Heart right ventricle (tissue), 16 donors: ENCODE measurements at regions not wholly inside any gene's neighbourhood (a gene's known extent, or its start where the extent isn't known, plus 50 kb on each side); places are given as distances from the start of the nearest gene placed in this dataset.

Experiments used
- ATAC-seq, 8 donors: fragments of 200-7000 bp; cut with Tn5 transposase; one replicate each; pipeline ENCODE4 v1.9.1; 2020; ENCODE audit warnings: mild to moderate bottlenecking in 8 of 8, moderate library complexity in 8 of 8, moderate number of reproducible peaks in 1 of 8
- DNase-seq, 2 donors: peaks; one replicate each; pipeline ENCODE4 v3.0.0-alpha.2; 2020
- H3K27ac ChIP-seq, 10 donors: fragments of 200-600 bp; sonication (generic) in 2 of 10; one replicate each; pipeline versions ENCODE4 v1.5.0 to v1.8.0; 2020 to 2022; ENCODE audit warnings: mild to moderate bottlenecking in 3 of 10
- H3K27me3 ChIP-seq, 7 donors: fragments of 200-600 bp; one replicate each; pipeline ENCODE4 v1.8.0; 2021 to 2022; ENCODE audit warnings: mild to moderate bottlenecking in 2 of 7
- H3K36me3 ChIP-seq, 9 donors: fragments of 200-600 bp; sonication (generic) in 1 of 9; one replicate each; pipeline versions ENCODE4 v1.5.0 to v1.8.0; 2020 to 2022; ENCODE audit warnings: mild to moderate bottlenecking in 2 of 9
- H3K4me1 ChIP-seq, 9 donors: fragments of 200-600 bp; sonication (generic) in 1 of 9; one replicate each; pipeline versions ENCODE4 v1.5.0 to v1.8.0; 2020 to 2022; ENCODE audit warnings: mild to moderate bottlenecking in 4 of 9
- H3K4me3 ChIP-seq, 10 donors: fragments of 200-600 bp; sonication (generic) in 2 of 10; one replicate each; pipeline versions ENCODE4 v1.5.0 to v1.8.0; 2020 to 2022; ENCODE audit warnings: mild to moderate bottlenecking in 7 of 10, moderate library complexity in 2 of 10
- H3K9me3 ChIP-seq, 11 donors: fragments of 200-600 bp in 10 of 11; sonication (generic) in 2 of 11; one replicate each; pipeline versions ENCODE4 v1.5.0 to v1.8.0; 2013 to 2022; ENCODE audit warnings: mild to moderate bottlenecking in 2 of 11, control low read depth in 1 of 11, moderate library complexity in 1 of 11
- CTCF ChIP-seq, 9 donors: fragments of 200-600 bp; sonication (generic) in 2 of 9; IDR thresholded peaks; one replicate each; pipeline versions ENCODE4 v1.5.0 to v1.8.0; 2021 to 2022; ENCODE audit warnings: antibody characterized with exemption in 9 of 9, mild to moderate bottlenecking in 5 of 9, moderate library complexity in 1 of 9
- WGBS, 2 donors: extraction: QIAGEN DNeasy Blood & Tissue Kit; methylation state at CpG; one replicate each; pipeline ENCODE4 v1.1.7; 2013; ENCODE audit warnings: inconsistent platforms in 1 of 2; 5-methylcytosine and 5-hydroxymethylcytosine counted together
- intact Hi-C, 10 donors: fragments of 100-400 bp; cut with DNase I; formaldehyde crosslinking; loops; one replicate each; pipeline versions ENCODE4 v1.11.1 to v1.14.2; 2022
- donor health status: Arrhythmogenic right ventricular cardiomyopathy.
- donor health status: ischemic (EF 13 %, LVEDD 7.1; RV severe dilation, severe dysfunction).
- donor health status: healthy with polysubstance abuse.
- donor health status: DM: no; HTN: yes; CAD: no.
- donor health status: DM: no; HTN: no; CAD: no.
- donor health status: ischemic (EF 25% LVEDD 6.9; RV normal size, moderate dysfunction).
- donor health status: ischemic (EF 25% LVEDD 5.7; RV mildly dilated, moderate dysfunction).
- donor health status: healthy.
- donor health status: DM: yes; HTN: yes; CAD: no.
- donor health status: Ischemic cardiomyopathy.
- donor health status: ischemic (EF 35%, LVEDD 5.7; RV mildly dilated, moderate dysfunction).
- donor health status: nonischemic (EF 11% LVEDD 7.7; RV severe dilation, severe dysfunction).
- donor health status: DM: yes; HTN: yes; CAD: no.
- donor health status: PGD.
- donor health status: ischemic (EF 29% LVEDD 5.4; RV normal size, mild dysfunction).
- donor health status: nonischemic (EF 23%, LVEDD 6.1; RV moderate dilation, normal function).

- WGBS, 2 donors: 86 to 98% methylated on average over 3 of the region's 3 CpGs
- no peak overlapping the region for H3K4me3 ChIP-seq
- no peaks in the 10 kb centered on the region for H3K4me1 ChIP-seq
- no peak overlapping the region for H3K27ac ChIP-seq
- H3K9me3 ChIP-seq: no peaks in the 10 kb centered on the region
- peaks cover 0 to 17% (median 0%) of the 10 kb centered on the region in 7 donors for H3K27me3 ChIP-seq
- intact Hi-C loops: loop anchor here in 1 of 10 donors (10.0 kb wide), 1 partner anchor 804 kb away; no protein-coding TSS in a partner anchor
- TF ChIP-seq CTCF (IDR thresholded peaks at IDR 0.05): no peak
- DNase-seq (no peak), ATAC-seq (no peak)
- no peaks in the 10 kb centered on the region for H3K36me3 ChIP-seq
Measured at GRCh38 chrX:20670611-20671010, 403.9 kb upstream of the RPS6KA3 start.

- no peak for TF ChIP-seq CTCF (IDR thresholded peaks at IDR 0.05)
- H3K4me3 ChIP-seq: no peak overlapping the region
- DNase-seq (no peak), ATAC-seq (no peak)
- no peaks in the 10 kb centered on the region for H3K4me1 ChIP-seq
- 86 to 100% methylated on average over 1 of the region's 1 CpG for WGBS, 2 donors
- H3K9me3 ChIP-seq: no peaks in the 10 kb centered on the region
- intact Hi-C loops: no loop called here
- no peak overlapping the region for H3K27ac ChIP-seq
- H3K36me3 ChIP-seq: no peaks in the 10 kb centered on the region
- peaks cover 0 to 17% (median 0%) of the 10 kb centered on the region in 7 donors for H3K27me3 ChIP-seq
Measured at GRCh38 chrX:20668550-20668949, 401.8 kb upstream of the RPS6KA3 start.

DNA sequence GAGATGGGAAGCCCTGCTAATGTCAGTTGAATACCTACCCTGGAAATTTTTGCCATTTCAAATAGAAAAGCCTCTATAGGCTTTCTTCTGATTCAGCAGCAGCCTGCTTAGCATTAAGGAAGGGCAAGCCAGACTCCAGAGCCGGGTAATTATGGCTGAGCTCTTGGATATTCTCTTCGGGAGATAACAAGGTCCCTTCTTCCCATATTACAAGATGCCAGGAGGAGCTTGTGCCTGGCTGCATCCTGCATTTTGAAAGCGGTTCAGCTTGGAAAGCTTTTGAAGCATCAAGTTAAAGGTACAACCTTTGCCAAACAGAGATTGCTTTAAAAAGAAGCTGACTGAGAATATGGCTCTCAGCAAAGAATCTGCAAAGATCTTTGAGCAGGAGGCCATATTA is 399.6 kb upstream of the RPS6KA3 start:
- H3K4me1 ChIP-seq: no peaks in the 10 kb centered on the region
- DNase-seq (no peak), ATAC-seq (no peak)
- no peaks in the 10 kb centered on the region for H3K9me3 ChIP-seq
- H3K27ac ChIP-seq: no peak overlapping the region
- WGBS, 2 donors: 46 to 51% methylated on average over 3 of the region's 3 CpGs
- H3K27me3 ChIP-seq: peaks cover 0 to 24% (median 0%) of the 10 kb centered on the region in 7 donors
- TF ChIP-seq CTCF (IDR thresholded peaks at IDR 0.05): no peak
- H3K36me3 ChIP-seq: no peaks in the 10 kb centered on the region
- H3K4me3 ChIP-seq: no peak overlapping the region
- intact Hi-C loops: no loop called here

DNA sequence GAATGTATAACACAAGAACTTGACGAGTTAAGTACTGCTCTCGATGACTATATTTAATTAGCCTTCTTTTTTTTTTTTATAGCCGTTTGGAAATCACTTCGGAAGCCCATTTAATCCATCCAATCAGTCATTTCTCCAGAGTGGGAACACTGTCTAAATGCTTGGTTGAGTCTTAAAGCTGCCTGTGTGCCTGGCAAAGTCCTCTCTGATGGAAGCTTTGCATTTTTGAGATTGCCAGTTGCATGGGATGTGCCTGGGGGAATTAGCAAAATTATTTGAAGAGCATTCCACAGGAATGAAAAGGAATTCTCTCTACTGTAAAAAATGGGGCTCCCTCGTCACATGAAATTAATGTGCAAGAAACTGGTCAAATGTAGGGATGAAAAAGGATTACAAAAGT is 398.8 kb upstream of the RPS6KA3 start:
- Histone ChIP-seq H3K9me3 (no peaks in the 10 kb centered on the region), H3K27me3 (peaks cover 0 to 24% (median 0%) of the 10 kb centered on the region in 7 donors), H3K27ac (no peak overlapping the region), H3K36me3 (no peaks in the 10 kb centered on the region), H3K4me1 (no peaks in the 10 kb centered on the region), H3K4me3 (no peak overlapping the region)
- DNase-seq (no peak), ATAC-seq (no peak)
- 62 to 66% methylated on average over 5 of the region's 5 CpGs for WGBS, 2 donors
- no peak for TF ChIP-seq CTCF (IDR thresholded peaks at IDR 0.05)
- intact Hi-C loops: no loop called here
